GM12872 (cell line): ENCODE measurements at regions not wholly inside any gene's neighbourhood (a gene's known extent, or its start where the extent isn't known, plus 50 kb on each side); places are given as distances from the start of the nearest gene placed in this dataset.

Experiments used
- TF ChIP-seq, protein P1 (sequence below): IDR thresholded peaks from 3 replicates; pipeline ENCODE4 v1.5.1; 2011; ENCODE audit warnings: low read depth, mild to moderate bottlenecking, low read length, moderate library complexity; ENCODE audit not compliant: insufficient read depth

DNA sequence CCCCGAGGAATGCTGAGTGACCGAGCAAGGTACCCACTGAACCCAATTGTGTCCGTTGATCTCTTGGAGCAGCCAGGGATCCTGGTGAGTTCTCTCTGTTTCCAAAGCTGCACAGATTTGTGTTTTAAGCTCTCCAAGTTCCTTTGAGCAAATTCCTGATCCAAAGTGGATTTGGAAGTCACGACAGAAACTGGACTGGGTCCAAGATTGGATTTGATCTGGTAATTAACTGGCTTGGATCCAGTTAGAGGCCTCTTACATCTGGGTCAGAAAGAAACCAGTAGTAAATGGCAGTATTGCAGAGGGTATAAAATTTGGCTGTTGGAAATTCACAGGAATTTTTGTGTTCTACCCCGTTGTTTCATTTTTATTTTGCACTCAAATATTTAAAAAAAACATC, 119.5 kb downstream of the PMP22 start:
- TF ChIP-seq, protein P1, sequence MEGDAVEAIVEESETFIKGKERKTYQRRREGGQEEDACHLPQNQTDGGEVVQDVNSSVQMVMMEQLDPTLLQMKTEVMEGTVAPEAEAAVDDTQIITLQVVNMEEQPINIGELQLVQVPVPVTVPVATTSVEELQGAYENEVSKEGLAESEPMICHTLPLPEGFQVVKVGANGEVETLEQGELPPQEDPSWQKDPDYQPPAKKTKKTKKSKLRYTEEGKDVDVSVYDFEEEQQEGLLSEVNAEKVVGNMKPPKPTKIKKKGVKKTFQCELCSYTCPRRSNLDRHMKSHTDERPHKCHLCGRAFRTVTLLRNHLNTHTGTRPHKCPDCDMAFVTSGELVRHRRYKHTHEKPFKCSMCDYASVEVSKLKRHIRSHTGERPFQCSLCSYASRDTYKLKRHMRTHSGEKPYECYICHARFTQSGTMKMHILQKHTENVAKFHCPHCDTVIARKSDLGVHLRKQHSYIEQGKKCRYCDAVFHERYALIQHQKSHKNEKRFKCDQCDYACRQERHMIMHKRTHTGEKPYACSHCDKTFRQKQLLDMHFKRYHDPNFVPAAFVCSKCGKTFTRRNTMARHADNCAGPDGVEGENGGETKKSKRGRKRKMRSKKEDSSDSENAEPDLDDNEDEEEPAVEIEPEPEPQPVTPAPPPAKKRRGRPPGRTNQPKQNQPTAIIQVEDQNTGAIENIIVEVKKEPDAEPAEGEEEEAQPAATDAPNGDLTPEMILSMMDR, result no peak

- TF ChIP-seq, protein P1, result no peak
Observed at GRCh38 chr17:15143524-15143923, 121.6 kb downstream of the PMP22 start.

GRCh38 chr17:15134363-15134762, 130.8 kb downstream of the PMP22 start:
- TF ChIP-seq, protein P1, result no peak

DNA sequence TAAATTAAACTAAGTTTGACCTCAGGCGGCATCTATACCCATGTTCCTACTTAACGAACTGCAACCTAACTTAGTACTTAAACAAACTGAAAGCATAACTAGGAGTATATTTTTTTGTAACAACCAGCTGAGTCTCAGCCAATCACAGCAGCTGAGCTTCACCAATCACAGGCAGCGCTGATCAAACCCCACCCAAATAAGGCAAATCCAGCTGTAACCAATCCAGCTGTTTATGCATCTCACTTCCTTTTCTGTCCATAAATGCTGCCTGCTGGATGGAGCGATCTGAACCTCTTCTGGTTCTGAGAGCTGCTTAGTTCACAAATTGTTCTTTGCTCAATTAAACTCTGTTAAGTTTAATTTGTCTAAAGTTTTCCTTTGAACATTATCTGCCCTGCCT, 131.3 kb downstream of the PMP22 start:
- TF ChIP-seq, protein P1, result no peak

DNA sequence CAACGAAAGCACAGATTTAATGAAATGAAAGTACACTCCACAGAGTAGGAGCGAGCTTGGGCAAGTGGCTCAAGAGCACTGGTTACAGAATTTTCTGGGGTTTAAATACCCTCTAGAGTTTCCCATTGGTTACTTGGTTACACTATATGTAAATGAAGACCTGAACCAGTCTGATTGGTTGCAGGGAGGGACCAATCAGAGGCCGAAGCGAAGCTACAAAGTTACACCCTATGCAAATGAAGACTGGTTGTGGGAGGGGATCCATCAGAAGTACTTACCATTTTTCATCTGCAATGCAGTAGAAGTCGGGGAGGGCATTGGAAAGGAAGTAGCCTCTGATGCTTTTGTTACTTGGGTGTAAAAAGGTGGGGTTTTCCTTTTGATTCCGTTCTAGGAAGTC, 132.0 kb downstream of the PMP22 start:
- TF ChIP-seq, protein P1, result no peak

- TF ChIP-seq, protein P1, result no peak
Observed at GRCh38 chr17:15130426-15130825, 134.7 kb downstream of the PMP22 start.

GRCh38 chr17:15129986-15130385, 135.1 kb downstream of the PMP22 start:
- TF ChIP-seq, protein P1, result no peak

DNA sequence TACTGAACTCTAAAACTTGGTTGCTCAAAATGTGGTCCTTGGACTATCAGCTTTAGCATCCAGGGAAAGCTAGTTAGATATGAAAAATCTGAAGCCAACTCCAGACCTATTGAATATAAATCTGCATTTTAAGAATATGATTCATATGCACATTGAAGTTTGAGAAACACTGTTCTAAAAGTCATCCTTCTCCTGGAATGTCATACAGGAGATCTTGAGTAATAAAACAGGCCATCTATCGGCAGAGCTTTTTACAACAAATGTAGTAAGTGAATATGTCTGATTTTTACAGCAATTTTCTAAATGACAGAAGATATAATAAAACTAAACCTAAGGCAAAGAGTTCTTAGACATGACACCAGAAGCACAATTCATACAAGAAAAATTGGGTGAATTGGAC, 140.4 kb downstream of the PMP22 start:
- TF ChIP-seq, protein P1, result no peak
